Cardiac muscle cell (in vitro differentiated cells and primary cell): ENCODE measurements at regions not wholly inside any gene's neighbourhood (a gene's known extent, or its start where the extent isn't known, plus 50 kb on each side); places are given as distances from the start of the nearest gene placed in this dataset.

Source experiments
- DNase-seq, 2 donors: peaks; one replicate each; pipeline versions ENCODE4 v3.0.0 to v3.0.0-alpha.2; 2010 to 2017; ENCODE audit warnings: low read depth in 1 of 2, low spot score in 1 of 2
- H3K27ac ChIP-seq: fragments of 200-600 bp; sonication (generic); 2 replicates; pipeline ENCODE4 v1.5.1; 2016
- H3K27me3 ChIP-seq: fragments of 200-600 bp; sonication (generic); 2 replicates; pipeline ENCODE4 v1.6.0; 2016; ENCODE audit warnings: control low read depth
- H3K36me3 ChIP-seq: fragments of 200-600 bp; sonication (generic); 2 replicates; pipeline ENCODE4 v1.5.1; 2016; ENCODE audit warnings: control low read depth
- H3K4me1 ChIP-seq: fragments of 200-600 bp; sonication (generic); 2 replicates; pipeline ENCODE4 v1.8.1; 2017; ENCODE audit warnings: low read depth, mild to moderate bottlenecking, mixed run types
- H3K4me3 ChIP-seq: fragments of 200-600 bp; sonication (generic); 2 replicates; pipeline ENCODE4 v1.5.1; 2016; ENCODE audit warnings: mild to moderate bottlenecking
- H3K9me3 ChIP-seq: fragments of 200-600 bp; sonication (generic); 2 replicates; pipeline ENCODE4 v1.5.1; 2017; ENCODE audit warnings: low read depth, mild to moderate bottlenecking, control low read depth
- TF ChIP-seq, protein P1 (sequence below): IDR thresholded peaks from 2 replicates; pipeline ENCODE4 v1.5.1; 2012; ENCODE audit warnings: low read depth, mild to moderate bottlenecking, low read length

DNA sequence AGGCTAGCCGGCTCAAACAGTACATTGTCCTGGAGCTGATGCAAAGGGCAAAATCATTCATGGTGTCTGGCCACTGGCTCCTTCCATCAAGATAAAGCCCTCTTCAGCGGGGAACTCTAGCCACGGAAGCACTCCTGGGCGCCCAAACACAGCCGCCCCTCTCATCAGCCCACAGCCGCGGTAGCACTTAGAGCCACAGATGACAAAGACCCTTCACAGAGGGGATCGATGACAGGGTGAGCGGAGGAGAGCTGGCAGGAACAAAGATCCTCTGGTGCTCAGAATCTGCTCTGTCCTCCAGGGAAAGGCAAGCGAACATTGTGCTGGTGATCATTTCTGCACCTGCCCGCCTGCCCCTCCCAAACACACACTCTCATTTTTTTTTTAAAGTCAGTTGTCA, 222.2 kb upstream of the NRP1 start:
- DNase-seq = peak in 1 of 2 donors; percentile 29
- H3K4me1 ChIP-seq = peaks cover 22% of the 10 kb centered on the region
- H3K36me3 ChIP-seq = no peaks in the 10 kb centered on the region
- TF ChIP-seq, protein P1, sequence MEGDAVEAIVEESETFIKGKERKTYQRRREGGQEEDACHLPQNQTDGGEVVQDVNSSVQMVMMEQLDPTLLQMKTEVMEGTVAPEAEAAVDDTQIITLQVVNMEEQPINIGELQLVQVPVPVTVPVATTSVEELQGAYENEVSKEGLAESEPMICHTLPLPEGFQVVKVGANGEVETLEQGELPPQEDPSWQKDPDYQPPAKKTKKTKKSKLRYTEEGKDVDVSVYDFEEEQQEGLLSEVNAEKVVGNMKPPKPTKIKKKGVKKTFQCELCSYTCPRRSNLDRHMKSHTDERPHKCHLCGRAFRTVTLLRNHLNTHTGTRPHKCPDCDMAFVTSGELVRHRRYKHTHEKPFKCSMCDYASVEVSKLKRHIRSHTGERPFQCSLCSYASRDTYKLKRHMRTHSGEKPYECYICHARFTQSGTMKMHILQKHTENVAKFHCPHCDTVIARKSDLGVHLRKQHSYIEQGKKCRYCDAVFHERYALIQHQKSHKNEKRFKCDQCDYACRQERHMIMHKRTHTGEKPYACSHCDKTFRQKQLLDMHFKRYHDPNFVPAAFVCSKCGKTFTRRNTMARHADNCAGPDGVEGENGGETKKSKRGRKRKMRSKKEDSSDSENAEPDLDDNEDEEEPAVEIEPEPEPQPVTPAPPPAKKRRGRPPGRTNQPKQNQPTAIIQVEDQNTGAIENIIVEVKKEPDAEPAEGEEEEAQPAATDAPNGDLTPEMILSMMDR = no peak
- H3K27me3 ChIP-seq = no peaks in the 10 kb centered on the region
- peak overlapping the region; percentile 21 for H3K27ac ChIP-seq
- no peaks in the 10 kb centered on the region for H3K9me3 ChIP-seq
- no peak overlapping the region for H3K4me3 ChIP-seq

DNA sequence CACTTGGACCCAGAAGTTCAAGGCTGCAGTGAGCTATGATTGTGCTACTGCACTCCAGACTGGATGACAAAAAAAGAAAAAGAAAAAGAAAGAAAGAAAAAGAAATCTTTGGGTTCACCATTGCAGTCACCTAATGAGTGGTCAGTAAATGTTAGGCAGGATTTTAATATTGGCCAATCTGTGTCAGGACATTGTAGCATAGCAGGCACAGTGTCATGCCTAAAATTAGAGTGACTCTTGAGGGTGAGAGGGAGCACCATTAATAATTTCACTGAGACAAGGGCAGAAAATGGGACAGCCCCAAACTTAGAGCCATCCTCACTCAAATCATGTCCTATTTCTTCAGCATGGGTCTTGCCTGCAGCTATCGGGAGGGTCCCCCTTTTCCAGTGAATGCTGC, 221.6 kb upstream of the NRP1 start:
- H3K4me3 ChIP-seq = no peak overlapping the region
- no peak for DNase-seq
- H3K27me3 ChIP-seq = no peaks in the 10 kb centered on the region
- TF ChIP-seq, protein P1 = no peak
- H3K27ac ChIP-seq = peak overlapping the region; percentile 21
- no peaks in the 10 kb centered on the region for H3K36me3 ChIP-seq
- H3K4me1 ChIP-seq = peaks cover 22% of the 10 kb centered on the region
- no peaks in the 10 kb centered on the region for H3K9me3 ChIP-seq

DNA sequence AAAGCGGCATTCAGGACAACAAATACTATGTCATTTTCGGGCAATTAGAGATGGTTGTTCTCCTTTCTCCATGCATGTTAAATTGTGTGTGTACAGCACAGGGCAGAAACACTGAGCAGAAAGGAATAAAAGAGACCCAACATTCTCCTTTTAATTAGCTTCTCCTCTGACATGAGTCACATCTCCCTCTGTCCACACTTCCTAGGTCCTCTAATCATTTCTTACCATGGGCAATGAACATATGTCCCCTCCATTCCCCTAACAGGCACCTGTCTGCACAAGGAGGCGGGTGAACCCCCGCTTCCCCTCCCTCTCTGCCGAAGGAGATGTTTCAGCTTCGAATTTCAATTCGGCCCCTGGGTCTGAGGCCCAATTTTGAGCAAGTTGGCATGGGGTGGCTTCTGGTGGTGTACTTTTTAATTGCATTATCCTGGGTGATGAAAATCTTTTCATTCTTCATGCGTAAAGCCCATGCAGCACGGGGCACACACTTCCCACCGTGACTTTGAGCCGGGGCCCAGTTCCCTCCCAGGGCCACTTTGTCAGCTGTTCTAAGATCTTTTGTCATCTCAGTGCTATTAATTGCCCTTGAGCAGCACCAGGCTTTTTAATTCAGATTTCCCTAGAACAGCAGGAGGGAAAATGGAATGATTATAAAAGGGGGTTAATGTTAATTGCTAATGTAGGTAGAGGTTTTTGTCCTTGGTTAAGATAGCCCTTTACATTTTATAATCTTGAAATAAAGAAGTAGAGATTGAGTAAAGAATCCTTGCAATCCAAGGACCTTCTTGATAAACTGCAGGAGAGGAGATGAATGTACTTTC, 219.5 kb upstream of the NRP1 start:
- TF ChIP-seq, protein P1 = no peak
- H3K36me3 ChIP-seq = no peaks in the 10 kb centered on the region
- no peaks in the 10 kb centered on the region for H3K27me3 ChIP-seq
- peak in 1 of 2 donors; percentile 22 for DNase-seq
- H3K27ac ChIP-seq = no peak overlapping the region
- no peaks in the 10 kb centered on the region for H3K9me3 ChIP-seq
- no peak overlapping the region for H3K4me3 ChIP-seq
- H3K4me1 ChIP-seq = peaks cover 27% of the 10 kb centered on the region

DNA sequence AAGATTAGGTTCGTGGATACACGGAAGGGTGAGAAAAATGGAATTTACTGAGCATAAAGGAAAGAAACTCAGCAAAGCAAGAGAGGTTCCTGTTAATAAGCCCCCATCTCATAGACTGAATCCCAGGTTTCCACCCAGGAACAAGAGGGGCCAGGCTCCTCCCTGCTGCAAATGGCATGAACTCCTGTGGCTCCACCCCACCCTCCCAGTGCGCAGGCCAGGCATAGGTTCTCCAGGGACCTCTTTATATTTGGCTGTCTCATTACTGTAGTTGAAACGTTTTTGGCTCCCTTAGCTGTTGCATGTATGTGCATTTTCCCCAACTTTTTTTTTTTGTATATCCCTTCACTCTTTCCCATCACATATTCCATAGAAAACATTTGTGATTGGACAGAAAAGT, 217.8 kb upstream of the NRP1 start:
- Histone ChIP-seq H3K4me1 (peaks cover 24% of the 10 kb centered on the region), H3K36me3 (no peaks in the 10 kb centered on the region), H3K27ac (no peak overlapping the region), H3K4me3 (no peak overlapping the region), H3K9me3 (no peaks in the 10 kb centered on the region), H3K27me3 (no peaks in the 10 kb centered on the region)
- DNase-seq = no peak
- TF ChIP-seq, protein P1 = no peak

DNA sequence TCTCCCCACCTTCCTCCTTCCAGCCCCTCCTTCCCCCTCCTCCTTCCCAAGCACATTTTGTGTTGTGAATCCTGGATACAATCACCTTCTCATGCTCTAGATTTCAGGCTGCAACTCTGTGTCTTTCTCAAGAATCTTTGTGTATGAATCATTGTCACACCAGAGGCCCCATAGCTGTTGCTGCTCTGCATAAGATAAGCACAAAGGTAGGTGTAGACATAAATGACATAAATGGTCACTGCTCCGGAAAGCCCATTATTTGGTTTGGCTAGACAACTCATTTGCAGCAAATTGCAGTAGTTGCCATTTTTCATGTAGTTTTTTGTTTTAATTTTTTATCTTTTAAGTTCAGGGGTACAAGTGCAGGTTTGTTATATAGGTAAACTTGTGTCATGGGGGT, 216.3 kb upstream of the NRP1 start:
- Histone ChIP-seq H3K27me3 (no peaks in the 10 kb centered on the region), H3K4me1 (peaks cover 9% of the 10 kb centered on the region), H3K36me3 (no peaks in the 10 kb centered on the region), H3K27ac (no peak overlapping the region), H3K4me3 (no peak overlapping the region), H3K9me3 (no peaks in the 10 kb centered on the region)
- peak in 1 of 2 donors; percentile 22 for DNase-seq
- TF ChIP-seq, protein P1 = no peak
